B cell (primary cell): ENCODE measurements at regions not wholly inside any gene's neighbourhood (a gene's known extent, or its start where the extent isn't known, plus 50 kb on each side); places are given as distances from the start of the nearest gene placed in this dataset.
"Not testable (repeated sequence)": the region's sequence is repeated elsewhere in the genome, so short reads cannot be mapped to it uniquely, and the experiment has no call there.

ENCODE experiments used
- ATAC-seq: fragments of 200-7000 bp; cut with Tn5 transposase; one replicate; pipeline ENCODE4 v1.10.0; 2021; ENCODE audit warnings: low read depth, mild to moderate bottlenecking, moderate number of reproducible peaks, moderate library complexity
- CTCF ChIA-PET: fragments of 350-600 bp; sonication (Branson Sonifier 250); formaldehyde crosslinking; loops from one replicate; lab custom pipeline; 2021; ENCODE audit warnings: antibody characterized with exemption, inconsistent platforms; lab: Charles Lee
- POLR2A ChIA-PET: fragments of 350-600 bp; sonication (Branson Sonifier 250); formaldehyde crosslinking; loops from one replicate; lab custom pipeline; 2021; ENCODE audit warnings: antibody characterized with exemption; lab: Charles Lee
- DNase-seq: peaks from one replicate; pipeline ENCODE4 v3.0.0; 2013
- H2AFZ ChIP-seq: 2 replicates; pipeline ENCODE4 v1.6.1; 2012; ENCODE audit warnings: mild to moderate bottlenecking, low read depth, low read length; ENCODE audit not compliant: insufficient read depth, poor library complexity, severe bottlenecking
- H3K27ac ChIP-seq, 2 donors: 1 replicate in 1 of 2; 2 replicates in 1 of 2; pipeline ENCODE4 v1.5.1; 2012 to 2013; ENCODE audit warnings: low read length in 2 of 2, mild to moderate bottlenecking in 2 of 2, moderate library complexity in 1 of 2
- H3K27me3 ChIP-seq, 4 experiments: fragments of 200-600 bp in 1 of 4; sonication (generic) in 1 of 4; replicated peaks in 1 of 4; 1 replicate in 2 of 4; 2 replicates in 2 of 4; pipeline versions ENCODE4 v1.6.1 to v1.7.0; 2013 to 2016; ENCODE audit warnings: low read length in 3 of 4, mild to moderate bottlenecking in 2 of 4, mixed read lengths in 1 of 4, moderate library complexity in 1 of 4; ENCODE audit not compliant: insufficient read depth in 4 of 4, control insufficient read depth in 3 of 4; ENCODE audit errors: control extremely low read depth in 1 of 4
- H3K36me3 ChIP-seq, 2 experiments: replicated peaks in 1 of 2; 1 replicate in 1 of 2; 2 replicates in 1 of 2; pipeline versions ENCODE4 v1.6.1 to v1.7.1; 2013; ENCODE audit warnings: low read length in 1 of 2; ENCODE audit not compliant: insufficient read depth in 2 of 2, control insufficient read depth in 1 of 2; ENCODE audit errors: control extremely low read depth in 1 of 2, extremely low read depth in 1 of 2
- H3K4me1 ChIP-seq, 2 donors: fragments of 200-600 bp in 1 of 2; sonication (generic) in 1 of 2; 1 replicate in 1 of 2; 2 replicates in 1 of 2; pipeline versions ENCODE4 v1.5.1 to v1.6.1; 2013 to 2017; ENCODE audit warnings: low read length in 2 of 2; ENCODE audit not compliant: control insufficient read depth in 2 of 2, insufficient read depth in 2 of 2
- H3K4me2 ChIP-seq: replicated peaks from 2 replicates; pipeline ENCODE3; 2012; ENCODE audit warnings: mild to moderate bottlenecking, low read depth, low read length; ENCODE audit not compliant: poor library complexity, severe bottlenecking
- H3K4me3 ChIP-seq, 5 experiments: fragments of 200-600 bp in 1 of 5; sonication (generic) in 1 of 5; 1 replicate in 3 of 5; 2 replicates in 2 of 5; pipeline versions ENCODE4 v1.5.1 to v1.7.0; 2011 to 2016; ENCODE audit warnings: low read length in 4 of 5, mild to moderate bottlenecking in 4 of 5, low read depth in 2 of 5, control low read depth in 1 of 5, moderate library complexity in 1 of 5; ENCODE audit not compliant: insufficient read depth in 1 of 5; ENCODE audit errors: control extremely low read depth in 1 of 5, extremely low read depth in 1 of 5
- H3K79me2 ChIP-seq: fragments of 200-600 bp; sonication (generic); one replicate; pipeline ENCODE4 v1.6.0; 2016; ENCODE audit warnings: low read length; ENCODE audit not compliant: control insufficient read depth, insufficient read depth
- H3K9ac ChIP-seq: fragments of 200-600 bp; sonication (generic); 2 replicates; pipeline ENCODE4 v1.6.1; 2017; ENCODE audit warnings: mild to moderate bottlenecking, low read length, moderate library complexity
- H3K9me3 ChIP-seq, 3 donors: one replicate each; pipeline versions ENCODE4 v1.6.1 to v1.7.1; 2013; ENCODE audit warnings: low read length in 2 of 3; ENCODE audit not compliant: control insufficient read depth in 2 of 3, insufficient read depth in 1 of 3; ENCODE audit errors: control extremely low read depth in 1 of 3
- H4K20me1 ChIP-seq: 2 replicates; pipeline ENCODE4 v1.6.0; 2012; ENCODE audit warnings: mild to moderate bottlenecking, low read length; ENCODE audit not compliant: insufficient read depth, control insufficient read depth, poor library complexity, severe bottlenecking
- H3K27ac Mint-ChIP-seq: one replicate; pipeline ENCODE4 v1.8.0; 2021; ENCODE audit warnings: mixed read lengths
- H3K27me3 Mint-ChIP-seq: one replicate; pipeline ENCODE4 v1.8.0; 2021; ENCODE audit warnings: mixed read lengths
- H3K4me1 Mint-ChIP-seq: one replicate; pipeline ENCODE4 v1.8.0; 2021; ENCODE audit warnings: mixed read lengths
- H3K4me3 Mint-ChIP-seq: one replicate; pipeline ENCODE4 v1.8.0; 2021; ENCODE audit warnings: mixed read lengths
- H3K9me3 Mint-ChIP-seq: one replicate; pipeline ENCODE4 v1.8.0; 2022; ENCODE audit warnings: mixed read lengths; ENCODE audit not compliant: insufficient read depth
- CTCF ChIP-seq: fragments of 200-600 bp; IDR thresholded peaks from one replicate; pipeline ENCODE4 v1.8.0; 2022; ENCODE audit warnings: antibody characterized with exemption, mild to moderate bottlenecking
- EZH2 ChIP-seq: IDR thresholded peaks from 2 replicates; pipeline ENCODE4 v1.6.1; 2012; ENCODE audit warnings: borderline replicate concordance, low read depth, mild to moderate bottlenecking, moderate library complexity, low read length; ENCODE audit not compliant: insufficient read depth, poor library complexity, severe bottlenecking
- WGBS: methylation state at CpG from one replicate; pipeline ENCODE4 v1.1.5; 2013; ENCODE audit warnings: missing lambda C conversion rate; ENCODE audit not compliant: insufficient coverage; 5-methylcytosine and 5-hydroxymethylcytosine counted together
- intact Hi-C: fragments of 100-400 bp; cut with micrococcal nuclease; formaldehyde crosslinking; loops from one replicate; pipeline ENCODE4 v1.10.0; 2022

GRCh38 chr21:20292280-20292679 lies 705.9 kb upstream of the NCAM2 start:
- H2AFZ ChIP-seq = no peak overlapping the region
- no peaks in the 10 kb centered on the region for H3K27me3 ChIP-seq
- H3K36me3 ChIP-seq = no peaks in the 10 kb centered on the region
- no peak overlapping the region for H3K4me3 Mint-ChIP-seq
- peaks cover 0 to 1% (median 0%) of the 10 kb centered on the region in 3 donors for H3K9me3 ChIP-seq
- ChIA-PET CTCF (no interaction called here), POLR2A (no interaction called here)
- no CpG with 5 or more reads among the region's 2 CpGs for WGBS
- no peak overlapping the region for H3K4me2 ChIP-seq
- H3K27me3 Mint-ChIP-seq = no peaks in the 10 kb centered on the region
- no peaks in the 10 kb centered on the region for H3K9me3 Mint-ChIP-seq
- H3K4me1 ChIP-seq = no peaks in the 10 kb centered on the region
- H4K20me1 ChIP-seq = no peaks in the 10 kb centered on the region
- intact Hi-C loops = no loop called here
- no peaks in the 10 kb centered on the region for H3K79me2 ChIP-seq
- H3K4me1 Mint-ChIP-seq = no peaks in the 10 kb centered on the region
- ATAC-seq = no peak
- TF ChIP-seq CTCF (no peak), EZH2 (no peak)
- H3K27ac ChIP-seq = no peak overlapping the region
- no peak for DNase-seq
- no peak overlapping the region for H3K27ac Mint-ChIP-seq
- H3K4me3 ChIP-seq = no peak overlapping the region
- H3K9ac ChIP-seq = no peak overlapping the region

GRCh38 chr21:20292854-20293253 lies 705.4 kb upstream of the NCAM2 start:
- WGBS = no CpG with 5 or more reads among the region's 5 CpGs

More at GRCh38 chr21:20292854-20293253, 705.4 kb upstream of the NCAM2 start:
- H3K27ac Mint-ChIP-seq, H4K20me1 ChIP-seq, H3K27me3 ChIP-seq, H3K4me2 ChIP-seq, H3K4me1 Mint-ChIP-seq, H3K4me3 Mint-ChIP-seq, H3K9me3 ChIP-seq, intact Hi-C loops, ATAC-seq, H3K27ac ChIP-seq, H3K9ac ChIP-seq, H3K4me3 ChIP-seq, H3K4me1 ChIP-seq, POLR2A ChIA-PET, H3K36me3 ChIP-seq, H3K27me3 Mint-ChIP-seq, DNase-seq, CTCF ChIA-PET, H3K79me2 ChIP-seq, H3K9me3 Mint-ChIP-seq, H2AFZ ChIP-seq: not testable (repeated sequence)
